HCT116 (cell line): ENCODE measurements at regions not wholly inside any gene's neighbourhood (a gene's known extent, or its start where the extent isn't known, plus 50 kb on each side); places are given as distances from the start of the nearest gene placed in this dataset.

Experiments
- ATAC-seq: fragments of 200-7000 bp; cut with Tn5 transposase; 2 replicates; pipeline ENCODE4 v1.9.1; 2020; ENCODE audit warnings: mild to moderate bottlenecking, moderate library complexity
- BruUV-seq: library from RNA; stranded (reverse); fragments of 400-500 nt; replicated peaks from 2 replicates; lab custom pipeline; 2021; lab: Mats Ljungman, UMichigan
- CTCF ChIA-PET: fragments of 300-600 bp; sonication (Branson Sonifier 250); formaldehyde crosslinking; loops from one replicate; lab custom pipeline; 2021; ENCODE audit warnings: antibody characterized with exemption; lab: Charles Lee
- POLR2A ChIA-PET: fragments of 300-600, 350-600 bp; sonication (Branson Sonifier 250); formaldehyde crosslinking; loops from one replicate; lab custom pipeline; 2021; ENCODE audit warnings: antibody characterized with exemption; lab: Charles Lee
- RAD21 ChIA-PET, 2 experiments: fragments of 300-600 bp; sonication (Branson Sonifier 250); formaldehyde crosslinking; loops; one replicate each; lab custom pipeline; 2023; ENCODE audit warnings: low total read pairs in 2 of 2; ENCODE audit not compliant: uncharacterized antibody in 2 of 2, unreplicated experiment in 2 of 2, low non-redundant PET in 1 of 2; lab: Charles Lee
- DNase-seq: peaks from one replicate; pipeline ENCODE4 v3.0.0-alpha.2; 2010; ENCODE audit warnings: low read depth, low spot score
- H2AFZ ChIP-seq: fragments of 200-600 bp; shearing (Covaris generic), sonication (generic); 2 replicates; pipeline ENCODE4 v1.6.1; 2017; ENCODE audit warnings: low read depth, mixed run types, mixed read lengths, antibody characterized with exemption, low read length; ENCODE audit not compliant: poor library complexity, severe bottlenecking
- H3K27ac ChIP-seq: 2 replicates; pipeline ENCODE4 v1.5.1; 2012; ENCODE audit warnings: low read depth, low read length
- H3K27me3 ChIP-seq: fragments of 200-600 bp; sonication (generic); 2 replicates; pipeline ENCODE4 v1.6.1; 2016; ENCODE audit warnings: mixed run types, low read length, mixed read lengths; ENCODE audit not compliant: insufficient read depth
- H3K36me3 ChIP-seq, 2 experiments: fragments of 200-500 bp in 1 of 2; fragments of 200-600 bp in 1 of 2; sonication (Bioruptor generic) in 1 of 2; sonication (generic) in 1 of 2; 2 replicates each; pipeline versions ENCODE4 v1.5.1 to v1.6.1; 2014 to 2016; ENCODE audit warnings: low read length in 2 of 2, inconsistent platforms in 1 of 2, mixed read lengths in 1 of 2, mixed run types in 1 of 2; ENCODE audit not compliant: insufficient read depth in 2 of 2, control insufficient read depth in 1 of 2
- H3K4me1 ChIP-seq, 2 experiments: fragments of 200-600 bp in 1 of 2; sonication (generic) in 1 of 2; 2 replicates each; pipeline versions ENCODE4 v1.5.1 to v1.6.1; 2012 to 2017; ENCODE audit warnings: low read length in 2 of 2, inconsistent platforms in 1 of 2, mild to moderate bottlenecking in 1 of 2, mixed read lengths in 1 of 2, mixed run types in 1 of 2, moderate library complexity in 1 of 2; ENCODE audit not compliant: insufficient read depth in 2 of 2, control insufficient read depth in 1 of 2
- H3K4me2 ChIP-seq: fragments of 200-600 bp; sonication (generic); 2 replicates; pipeline ENCODE4 v1.6.1; 2017; ENCODE audit warnings: mixed run types, low read length, mixed read lengths
- H3K4me3 ChIP-seq, 2 experiments: fragments of 200-600 bp in 1 of 2; sonication (generic) in 1 of 2; replicated peaks in 1 of 2; 2 replicates each; pipeline ENCODE4 v1.5.1; 2011 to 2016; ENCODE audit warnings: low read length in 2 of 2, control low read depth in 1 of 2, low read depth in 1 of 2, mild to moderate bottlenecking in 1 of 2, mixed read lengths in 1 of 2, mixed run types in 1 of 2
- H3K79me2 ChIP-seq: fragments of 200-600 bp; sonication (generic); 2 replicates; pipeline ENCODE4 v1.6.1; 2017; ENCODE audit warnings: mild to moderate bottlenecking, mixed run types, low read length, moderate library complexity, mixed read lengths; ENCODE audit not compliant: insufficient read depth
- H3K9ac ChIP-seq: fragments of 200-600 bp; sonication (generic); 2 replicates; pipeline ENCODE4 v1.6.1; 2016; ENCODE audit warnings: low read length, mixed read lengths
- H3K9me2 ChIP-seq: fragments of 200-600 bp; sonication (generic), shearing (Covaris generic); 2 replicates; pipeline ENCODE4 v1.6.1; 2017; ENCODE audit warnings: mixed run types, mild to moderate bottlenecking, moderate library complexity; ENCODE audit not compliant: insufficient read depth
- H3K9me3 ChIP-seq, 2 experiments: fragments of 200-500 bp in 1 of 2; fragments of 200-600 bp in 1 of 2; sonication (Bioruptor generic) in 1 of 2; sonication (generic) in 1 of 2; 2 replicates each; pipeline ENCODE4 v1.6.1; 2014 to 2017; ENCODE audit warnings: low read length in 2 of 2, mixed read lengths in 2 of 2, inconsistent platforms in 1 of 2, low read depth in 1 of 2, mild to moderate bottlenecking in 1 of 2, mixed run types in 1 of 2, moderate library complexity in 1 of 2; ENCODE audit not compliant: control insufficient read depth in 1 of 2, insufficient read depth in 1 of 2
- H4K20me1 ChIP-seq: fragments of 200-600 bp; sonication (generic), shearing (Covaris generic); 2 replicates; pipeline ENCODE4 v1.6.1; 2017; ENCODE audit warnings: mixed run types, mild to moderate bottlenecking, moderate library complexity; ENCODE audit not compliant: insufficient read depth
- EGR1 ChIP-seq: IDR thresholded peaks from 2 replicates; pipeline ENCODE4 v1.6.1; 2012; ENCODE audit warnings: low read depth
- ELF1 ChIP-seq: IDR thresholded peaks from 2 replicates; pipeline ENCODE4 v1.6.1; 2012; ENCODE audit warnings: low read depth, borderline replicate concordance
- EZH2phosphoT487 ChIP-seq: fragments of 200-600 bp; IDR thresholded peaks from 2 replicates; pipeline ENCODE4 v1.6.1; 2018; ENCODE audit warnings: antibody characterized with exemption, borderline replicate concordance
- JUND ChIP-seq: IDR thresholded peaks from 2 replicates; pipeline ENCODE4 v1.6.1; 2012
- POLR2A ChIP-seq: IDR thresholded peaks from 2 replicates; pipeline ENCODE4 v1.7.0; 2011; ENCODE audit warnings: borderline replicate concordance; ENCODE audit not compliant: insufficient read depth, insufficient read length; ENCODE audit errors: extremely low read depth
- POLR2AphosphoS5 ChIP-seq: IDR thresholded peaks from 2 replicates; pipeline ENCODE4 v1.6.1; 2011; ENCODE audit warnings: mild to moderate bottlenecking, low read depth, low read length, moderate library complexity
- SIN3A ChIP-seq: IDR thresholded peaks from 2 replicates; pipeline ENCODE4 v1.6.1; 2012; ENCODE audit warnings: low read depth
- intact Hi-C: fragments of 100-400 bp; cut with micrococcal nuclease; formaldehyde crosslinking; loops from 2 replicates; pipeline ENCODE4 v1.10.0; 2022
- TF ChIP-seq, protein P1 (sequence below): IDR thresholded peaks from 2 replicates; pipeline ENCODE4 v1.6.1; 2012; ENCODE audit warnings: low read depth
- TF ChIP-seq, protein P2 (sequence below): IDR thresholded peaks from 2 replicates; pipeline ENCODE4 v1.6.1; 2012
- TF ChIP-seq, protein P3 (sequence below): IDR thresholded peaks from 2 replicates; pipeline ENCODE4 v1.6.1; 2011; ENCODE audit warnings: mild to moderate bottlenecking, low read length, moderate library complexity; ENCODE audit not compliant: insufficient replicate concordance; ENCODE audit errors: extremely low read depth
- TF ChIP-seq, protein P4 (sequence below): IDR thresholded peaks from 2 replicates; pipeline ENCODE4 v1.6.1; 2012

DNA sequence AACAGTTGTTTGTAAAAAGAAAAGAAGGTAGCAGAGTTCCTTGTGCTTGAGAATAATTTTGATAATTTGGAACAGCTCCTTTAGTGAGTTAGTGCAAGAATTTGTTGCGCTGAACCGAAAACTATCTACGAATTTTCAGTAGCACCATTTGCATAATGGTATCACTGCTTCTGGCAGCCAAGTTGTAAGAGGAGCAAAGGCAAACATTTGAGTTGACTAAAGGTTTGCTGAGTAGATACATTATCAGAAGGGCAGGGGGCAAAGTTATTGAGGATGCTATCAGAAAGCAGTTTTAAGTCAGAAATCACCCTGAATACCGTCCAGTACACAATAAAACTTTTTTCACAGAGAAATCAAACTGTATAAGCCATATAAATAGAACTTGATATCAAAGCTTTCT is 181.5 kb upstream of the MOCS2 start:
- Histone ChIP-seq H3K9ac (no peak overlapping the region), H3K79me2 (no peaks in the 10 kb centered on the region), H3K9me3 (no peaks in the 10 kb centered on the region), H2AFZ (no peak overlapping the region), H3K9me2 (no peaks in the 10 kb centered on the region), H3K4me2 (no peak overlapping the region), H4K20me1 (no peaks in the 10 kb centered on the region), H3K4me3 (no peak overlapping the region), H3K4me1 (no peaks in the 10 kb centered on the region), H3K27me3 (no peaks in the 10 kb centered on the region), H3K36me3 (no peaks in the 10 kb centered on the region), H3K27ac (no peak overlapping the region)
- DNase-seq (no peak), ATAC-seq (no peak)
- intact Hi-C loops = no loop called here
- TF ChIP-seq, protein P1, sequence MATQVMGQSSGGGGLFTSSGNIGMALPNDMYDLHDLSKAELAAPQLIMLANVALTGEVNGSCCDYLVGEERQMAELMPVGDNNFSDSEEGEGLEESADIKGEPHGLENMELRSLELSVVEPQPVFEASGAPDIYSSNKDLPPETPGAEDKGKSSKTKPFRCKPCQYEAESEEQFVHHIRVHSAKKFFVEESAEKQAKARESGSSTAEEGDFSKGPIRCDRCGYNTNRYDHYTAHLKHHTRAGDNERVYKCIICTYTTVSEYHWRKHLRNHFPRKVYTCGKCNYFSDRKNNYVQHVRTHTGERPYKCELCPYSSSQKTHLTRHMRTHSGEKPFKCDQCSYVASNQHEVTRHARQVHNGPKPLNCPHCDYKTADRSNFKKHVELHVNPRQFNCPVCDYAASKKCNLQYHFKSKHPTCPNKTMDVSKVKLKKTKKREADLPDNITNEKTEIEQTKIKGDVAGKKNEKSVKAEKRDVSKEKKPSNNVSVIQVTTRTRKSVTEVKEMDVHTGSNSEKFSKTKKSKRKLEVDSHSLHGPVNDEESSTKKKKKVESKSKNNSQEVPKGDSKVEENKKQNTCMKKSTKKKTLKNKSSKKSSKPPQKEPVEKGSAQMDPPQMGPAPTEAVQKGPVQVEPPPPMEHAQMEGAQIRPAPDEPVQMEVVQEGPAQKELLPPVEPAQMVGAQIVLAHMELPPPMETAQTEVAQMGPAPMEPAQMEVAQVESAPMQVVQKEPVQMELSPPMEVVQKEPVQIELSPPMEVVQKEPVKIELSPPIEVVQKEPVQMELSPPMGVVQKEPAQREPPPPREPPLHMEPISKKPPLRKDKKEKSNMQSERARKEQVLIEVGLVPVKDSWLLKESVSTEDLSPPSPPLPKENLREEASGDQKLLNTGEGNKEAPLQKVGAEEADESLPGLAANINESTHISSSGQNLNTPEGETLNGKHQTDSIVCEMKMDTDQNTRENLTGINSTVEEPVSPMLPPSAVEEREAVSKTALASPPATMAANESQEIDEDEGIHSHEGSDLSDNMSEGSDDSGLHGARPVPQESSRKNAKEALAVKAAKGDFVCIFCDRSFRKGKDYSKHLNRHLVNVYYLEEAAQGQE = no peak
- TF ChIP-seq SIN3A (no peak), POLR2A (no peak), ELF1 (no peak), EGR1 (no peak), EZH2phosphoT487 (no peak), JUND (no peak), POLR2AphosphoS5 (no peak)
- TF ChIP-seq, protein P2, sequence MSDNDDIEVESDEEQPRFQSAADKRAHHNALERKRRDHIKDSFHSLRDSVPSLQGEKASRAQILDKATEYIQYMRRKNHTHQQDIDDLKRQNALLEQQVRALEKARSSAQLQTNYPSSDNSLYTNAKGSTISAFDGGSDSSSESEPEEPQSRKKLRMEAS = no peak
- TF ChIP-seq, protein P3, sequence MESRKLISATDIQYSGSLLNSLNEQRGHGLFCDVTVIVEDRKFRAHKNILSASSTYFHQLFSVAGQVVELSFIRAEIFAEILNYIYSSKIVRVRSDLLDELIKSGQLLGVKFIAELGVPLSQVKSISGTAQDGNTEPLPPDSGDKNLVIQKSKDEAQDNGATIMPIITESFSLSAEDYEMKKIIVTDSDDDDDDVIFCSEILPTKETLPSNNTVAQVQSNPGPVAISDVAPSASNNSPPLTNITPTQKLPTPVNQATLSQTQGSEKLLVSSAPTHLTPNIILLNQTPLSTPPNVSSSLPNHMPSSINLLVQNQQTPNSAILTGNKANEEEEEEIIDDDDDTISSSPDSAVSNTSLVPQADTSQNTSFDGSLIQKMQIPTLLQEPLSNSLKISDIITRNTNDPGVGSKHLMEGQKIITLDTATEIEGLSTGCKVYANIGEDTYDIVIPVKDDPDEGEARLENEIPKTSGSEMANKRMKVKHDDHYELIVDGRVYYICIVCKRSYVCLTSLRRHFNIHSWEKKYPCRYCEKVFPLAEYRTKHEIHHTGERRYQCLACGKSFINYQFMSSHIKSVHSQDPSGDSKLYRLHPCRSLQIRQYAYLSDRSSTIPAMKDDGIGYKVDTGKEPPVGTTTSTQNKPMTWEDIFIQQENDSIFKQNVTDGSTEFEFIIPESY = no peak
- TF ChIP-seq, protein P4, sequence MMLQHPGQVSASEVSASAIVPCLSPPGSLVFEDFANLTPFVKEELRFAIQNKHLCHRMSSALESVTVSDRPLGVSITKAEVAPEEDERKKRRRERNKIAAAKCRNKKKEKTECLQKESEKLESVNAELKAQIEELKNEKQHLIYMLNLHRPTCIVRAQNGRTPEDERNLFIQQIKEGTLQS = no peak
- ChIA-PET RAD21 (no interaction called here), CTCF (no interaction called here), POLR2A (no interaction called here)
- no TSS peak for BruUV-seq
